Progenitor cell of endocrine pancreas (in vitro differentiated cells): ENCODE measurements at regions not wholly inside any gene's neighbourhood (a gene's known extent, or its start where the extent isn't known, plus 50 kb on each side); places are given as distances from the start of the nearest gene placed in this dataset.

Experiments
- DNase-seq: peaks from one replicate; pipeline ENCODE4 v3.0.0; 2021; ENCODE audit warnings: low spot score; ENCODE audit not compliant: unreplicated experiment
- H3K27ac Mint-ChIP-seq: 2 replicates; pipeline ENCODE4 v1.8.0; 2021; ENCODE audit warnings: mild to moderate bottlenecking, moderate library complexity, mixed read lengths
- H3K27me3 Mint-ChIP-seq: 2 replicates; pipeline ENCODE4 v1.8.0; 2021; ENCODE audit warnings: mixed read lengths
- H3K36me3 Mint-ChIP-seq: 2 replicates; pipeline ENCODE4 v1.8.0; 2022; ENCODE audit warnings: mixed read lengths; ENCODE audit not compliant: insufficient read depth
- H3K4me1 Mint-ChIP-seq: 2 replicates; pipeline ENCODE4 v1.8.0; 2021; ENCODE audit warnings: low read depth, mixed read lengths
- H3K4me3 Mint-ChIP-seq: 2 replicates; pipeline ENCODE4 v1.8.0; 2021; ENCODE audit warnings: low read depth, mild to moderate bottlenecking, moderate library complexity, mixed read lengths
- H3K9me3 Mint-ChIP-seq: 2 replicates; pipeline ENCODE4 v1.8.0; 2021; ENCODE audit warnings: low read depth, mixed read lengths
- TF ChIP-seq, protein P1 (sequence below): fragments of 200-600 bp; sonication (generic); IDR thresholded peaks from one replicate; pipeline ENCODE4 v1.5.0; 2021; ENCODE audit warnings: antibody characterized with exemption, mild to moderate bottlenecking; ENCODE audit not compliant: unreplicated experiment

DNA sequence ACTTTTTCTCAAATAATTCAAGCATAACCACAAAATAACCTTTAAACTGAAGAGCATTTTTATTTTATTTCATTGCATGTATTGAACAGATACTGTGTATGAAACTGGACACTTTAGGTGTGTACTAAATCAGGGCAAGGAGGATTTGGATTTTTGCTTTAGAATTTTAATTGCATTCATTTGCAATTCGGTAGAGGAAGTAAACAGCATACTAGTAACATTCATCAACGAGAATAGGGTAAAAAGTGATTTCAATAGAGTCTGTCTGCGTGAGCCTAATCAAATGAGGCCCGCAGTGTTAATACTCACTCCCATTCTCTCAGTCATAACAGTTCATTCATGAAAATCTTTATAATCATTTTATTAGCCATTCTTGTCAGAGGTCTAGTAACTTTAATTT is 200.2 kb downstream of the SPRY2 start:
- TF ChIP-seq, protein P1, sequence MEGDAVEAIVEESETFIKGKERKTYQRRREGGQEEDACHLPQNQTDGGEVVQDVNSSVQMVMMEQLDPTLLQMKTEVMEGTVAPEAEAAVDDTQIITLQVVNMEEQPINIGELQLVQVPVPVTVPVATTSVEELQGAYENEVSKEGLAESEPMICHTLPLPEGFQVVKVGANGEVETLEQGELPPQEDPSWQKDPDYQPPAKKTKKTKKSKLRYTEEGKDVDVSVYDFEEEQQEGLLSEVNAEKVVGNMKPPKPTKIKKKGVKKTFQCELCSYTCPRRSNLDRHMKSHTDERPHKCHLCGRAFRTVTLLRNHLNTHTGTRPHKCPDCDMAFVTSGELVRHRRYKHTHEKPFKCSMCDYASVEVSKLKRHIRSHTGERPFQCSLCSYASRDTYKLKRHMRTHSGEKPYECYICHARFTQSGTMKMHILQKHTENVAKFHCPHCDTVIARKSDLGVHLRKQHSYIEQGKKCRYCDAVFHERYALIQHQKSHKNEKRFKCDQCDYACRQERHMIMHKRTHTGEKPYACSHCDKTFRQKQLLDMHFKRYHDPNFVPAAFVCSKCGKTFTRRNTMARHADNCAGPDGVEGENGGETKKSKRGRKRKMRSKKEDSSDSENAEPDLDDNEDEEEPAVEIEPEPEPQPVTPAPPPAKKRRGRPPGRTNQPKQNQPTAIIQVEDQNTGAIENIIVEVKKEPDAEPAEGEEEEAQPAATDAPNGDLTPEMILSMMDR: no peak
- H3K4me1 Mint-ChIP-seq: peaks cover 23% of the 10 kb centered on the region
- DNase-seq: no peak
- H3K4me3 Mint-ChIP-seq: no peak overlapping the region
- H3K9me3 Mint-ChIP-seq: peaks cover 3% of the 10 kb centered on the region
- H3K27me3 Mint-ChIP-seq: no peaks in the 10 kb centered on the region
- H3K36me3 Mint-ChIP-seq: peaks cover 1% of the 10 kb centered on the region
- H3K27ac Mint-ChIP-seq: no peak overlapping the region

DNA sequence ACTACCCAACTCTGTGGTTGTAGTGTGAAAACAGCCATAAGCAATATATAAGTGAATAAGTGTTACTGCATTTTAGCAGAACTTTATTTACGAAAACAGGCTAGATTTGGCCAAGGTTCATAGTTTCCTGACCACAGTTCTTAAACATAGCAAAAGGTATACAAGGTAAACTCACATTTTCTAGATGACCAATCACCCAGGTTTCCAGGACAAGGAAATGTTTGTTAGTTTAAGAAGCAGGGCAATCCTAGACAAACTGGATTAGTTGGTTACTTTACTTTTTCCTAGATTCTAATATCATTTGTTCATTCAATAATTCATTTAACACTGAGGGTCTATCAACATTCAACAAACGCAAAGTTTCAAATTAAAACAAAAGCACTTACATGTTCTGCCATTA is 201.7 kb downstream of the SPRY2 start:
- no peak for DNase-seq
- H3K4me3 Mint-ChIP-seq: no peak overlapping the region
- peaks cover 3% of the 10 kb centered on the region for H3K9me3 Mint-ChIP-seq
- TF ChIP-seq, protein P1: no peak
- no peak overlapping the region for H3K27ac Mint-ChIP-seq
- H3K27me3 Mint-ChIP-seq: no peaks in the 10 kb centered on the region
- peaks cover 24% of the 10 kb centered on the region for H3K4me1 Mint-ChIP-seq
- peaks cover 1% of the 10 kb centered on the region for H3K36me3 Mint-ChIP-seq

DNA sequence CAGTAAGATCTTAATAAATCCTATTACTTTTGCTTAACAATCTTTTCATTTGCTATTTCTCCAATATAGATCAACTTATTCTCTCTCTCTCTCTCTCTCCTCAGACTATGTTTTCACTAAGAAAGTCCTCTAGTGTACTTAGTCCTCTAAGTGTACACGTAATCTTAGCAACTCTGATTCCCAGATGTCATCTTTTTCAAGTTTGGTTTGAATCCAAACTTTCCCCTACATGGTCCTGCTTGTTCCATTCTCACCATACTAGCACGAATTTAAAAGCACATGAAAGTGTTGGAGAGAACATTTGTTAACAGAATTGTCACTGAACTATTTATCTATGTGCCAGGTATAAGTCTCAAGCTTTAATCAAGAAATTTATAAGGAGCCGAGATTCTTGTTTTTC is 202.9 kb downstream of the SPRY2 start:
- no peak overlapping the region for H3K4me3 Mint-ChIP-seq

DNA sequence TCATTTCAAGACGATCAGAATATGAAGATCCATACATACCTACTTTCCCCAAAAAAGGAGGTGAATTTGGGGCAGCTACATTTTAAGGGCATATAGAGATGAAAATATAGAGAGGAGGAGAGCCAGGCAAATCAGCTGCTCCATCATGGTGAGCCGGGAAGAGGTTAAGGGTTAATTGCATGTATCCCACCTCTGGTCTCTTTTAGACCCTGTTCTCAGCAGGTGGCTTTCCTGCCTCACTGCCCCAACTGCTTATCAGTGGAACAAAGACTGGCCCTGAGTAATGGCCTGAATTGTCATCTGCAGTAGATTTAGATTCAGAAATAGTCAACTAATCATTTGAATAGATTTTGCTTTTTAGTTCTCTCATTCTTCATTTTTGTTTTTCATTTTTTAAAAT is 206.6 kb downstream of the SPRY2 start:
- TF ChIP-seq, protein P1: no peak
- H3K36me3 Mint-ChIP-seq: peaks cover 1% of the 10 kb centered on the region
- H3K4me1 Mint-ChIP-seq: peaks cover 47% of the 10 kb centered on the region
- no peaks in the 10 kb centered on the region for H3K27me3 Mint-ChIP-seq
- peak overlapping the region; percentile 98 for H3K27ac Mint-ChIP-seq
- H3K4me3 Mint-ChIP-seq: peak overlapping the region; percentile 70
- DNase-seq: no peak
- H3K9me3 Mint-ChIP-seq: peaks cover 3% of the 10 kb centered on the region

More for the DNA sequence above, 202.9 kb downstream of the SPRY2 start:
- Mint-ChIP-seq H3K27me3 (no peaks in the 10 kb centered on the region), H3K27ac (no peak overlapping the region), H3K4me1 (peaks cover 32% of the 10 kb centered on the region), H3K9me3 (peaks cover 3% of the 10 kb centered on the region), H3K36me3 (peaks cover 1% of the 10 kb centered on the region)
- no peak for DNase-seq
- TF ChIP-seq, protein P1: no peak

DNA sequence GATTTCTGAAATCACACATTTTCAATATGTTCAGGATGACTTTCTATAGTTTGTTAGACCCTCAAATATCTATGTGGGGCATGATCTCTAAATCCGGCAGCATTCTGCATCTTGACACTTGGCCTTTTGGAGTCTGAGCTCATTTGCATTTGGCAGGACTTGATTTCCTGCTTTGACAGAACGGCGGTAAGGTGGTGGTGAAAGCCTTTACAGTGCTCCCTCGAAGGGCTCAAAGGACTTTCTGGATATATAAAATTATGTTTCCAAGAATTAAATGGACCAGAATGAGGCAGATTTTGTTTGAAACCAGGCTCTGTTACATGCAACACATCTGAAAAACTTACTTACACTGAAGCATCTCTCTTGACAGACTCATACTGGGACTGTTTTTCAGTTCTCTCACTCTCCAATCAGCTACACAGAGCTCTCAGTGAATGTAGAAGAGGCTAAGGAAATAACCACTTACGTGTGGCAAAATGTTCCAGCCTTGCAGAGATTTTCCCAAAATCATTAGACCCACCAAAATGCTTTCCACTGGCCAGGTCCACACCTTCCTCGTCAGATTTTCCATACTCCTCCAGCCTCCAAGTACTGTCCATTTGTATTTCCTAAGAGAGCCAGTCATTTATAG is 207.2 kb downstream of the SPRY2 start:
- peaks cover 3% of the 10 kb centered on the region for H3K9me3 Mint-ChIP-seq
- H3K27me3 Mint-ChIP-seq: no peaks in the 10 kb centered on the region
- peak overlapping the region; percentile 70 for H3K4me3 Mint-ChIP-seq
- H3K27ac Mint-ChIP-seq: peak overlapping the region; percentile 98
- peaks cover 1% of the 10 kb centered on the region for H3K36me3 Mint-ChIP-seq
- TF ChIP-seq, protein P1: no peak
- H3K4me1 Mint-ChIP-seq: peaks cover 48% of the 10 kb centered on the region
- no peak for DNase-seq
